Natural killer cell (primary cell): ENCODE measurements at regions not wholly inside any gene's neighbourhood (a gene's known extent, or its start where the extent isn't known, plus 50 kb on each side); places are given as distances from the start of the nearest gene placed in this dataset.

ENCODE experiments used
- ATAC-seq, 3 donors: fragments of 150-1000 bp in 2 of 3; fragments of 200-7000 bp in 1 of 3; cut with Tn5 transposase; 1 replicate in 1 of 3; 2 replicates in 2 of 3; pipeline ENCODE4 v1.10.0; 2021; ENCODE audit warnings: mild to moderate bottlenecking in 2 of 3, moderate library complexity in 2 of 3
- DNase-seq, 2 donors: peaks; one replicate each; pipeline versions ENCODE4 v3.0.0 to v3.0.0-alpha.2; 2013 to 2021; ENCODE audit warnings: mixed read lengths in 1 of 2
- H3K27ac ChIP-seq: one replicate; pipeline ENCODE4 v1.5.1; 2013; ENCODE audit warnings: mild to moderate bottlenecking, low read length
- H3K27me3 ChIP-seq: one replicate; pipeline ENCODE4 v1.6.1; 2013; ENCODE audit warnings: low read length; ENCODE audit not compliant: control insufficient read depth, insufficient read depth
- H3K36me3 ChIP-seq: one replicate; pipeline ENCODE4 v1.6.1; 2013; ENCODE audit warnings: low read length; ENCODE audit not compliant: control insufficient read depth, insufficient read depth
- H3K4me1 ChIP-seq: one replicate; pipeline ENCODE4 v1.6.1; 2013; ENCODE audit warnings: low read length; ENCODE audit not compliant: control insufficient read depth, insufficient read depth
- H3K4me3 ChIP-seq: one replicate; pipeline ENCODE4 v1.5.1; 2013; ENCODE audit warnings: low read length
- H3K9me3 ChIP-seq: one replicate; pipeline ENCODE4 v1.6.1; 2013; ENCODE audit warnings: low read length; ENCODE audit not compliant: control insufficient read depth, insufficient read depth
- H3K27ac Mint-ChIP-seq, 2 donors: one replicate each; pipeline ENCODE4 v1.8.0; 2022; ENCODE audit warnings: mild to moderate bottlenecking in 2 of 2, mixed read lengths in 2 of 2, moderate library complexity in 1 of 2
- H3K27me3 Mint-ChIP-seq, 2 donors: one replicate each; pipeline ENCODE4 v1.8.0; 2022; ENCODE audit warnings: low read depth in 2 of 2, mixed read lengths in 2 of 2
- H3K36me3 Mint-ChIP-seq: one replicate; pipeline ENCODE4 v1.8.0; 2022; ENCODE audit warnings: mixed read lengths
- H3K4me1 Mint-ChIP-seq, 2 donors: one replicate each; pipeline ENCODE4 v1.8.0; 2022; ENCODE audit warnings: mixed read lengths in 2 of 2
- H3K4me3 Mint-ChIP-seq: one replicate; pipeline ENCODE4 v1.8.0; 2022; ENCODE audit warnings: mild to moderate bottlenecking, moderate library complexity, mixed read lengths
- H3K9me3 Mint-ChIP-seq, 2 donors: one replicate each; pipeline ENCODE4 v1.8.0; 2022; ENCODE audit warnings: mixed read lengths in 2 of 2
- CTCF ChIP-seq: fragments of 200-600 bp; IDR thresholded peaks from one replicate; pipeline ENCODE4 v1.8.0; 2022; ENCODE audit warnings: antibody characterized with exemption
- WGBS: methylation state at CpG from one replicate; pipeline ENCODE4 v1.1.7; 2013; ENCODE audit warnings: missing lambda C conversion rate; ENCODE audit not compliant: insufficient coverage; 5-methylcytosine and 5-hydroxymethylcytosine counted together
- intact Hi-C: fragments of 100-400 bp; cut with micrococcal nuclease; formaldehyde crosslinking; loops from one replicate; pipeline ENCODE4 v1.14.2; 2022

- H3K27ac Mint-ChIP-seq: no peak overlapping the region
- H3K9me3 Mint-ChIP-seq: peaks cover 0 to 2% of the 10 kb centered on the region in 2 donors
- Histone ChIP-seq H3K36me3 (no peaks in the 10 kb centered on the region), H3K9me3 (no peaks in the 10 kb centered on the region), H3K27me3 (peaks cover 2% of the 10 kb centered on the region), H3K4me1 (no peaks in the 10 kb centered on the region), H3K4me3 (no peak overlapping the region), H3K27ac (no peak overlapping the region)
- no peak overlapping the region for H3K4me3 Mint-ChIP-seq
- no peak for TF ChIP-seq CTCF
- ATAC-seq (no peak), DNase-seq (no peak)
- H3K4me1 Mint-ChIP-seq: no peaks in the 10 kb centered on the region
- peaks cover 27 to 45% of the 10 kb centered on the region in 2 donors for H3K27me3 Mint-ChIP-seq
- no peaks in the 10 kb centered on the region for H3K36me3 Mint-ChIP-seq
- intact Hi-C loops: no loop called here
- WGBS: 100% methylated on average over 2 of the region's 2 CpGs
Observed at GRCh38 chr6:27112974-27113373, 134.5 kb upstream of the PRSS16 start.

DNA sequence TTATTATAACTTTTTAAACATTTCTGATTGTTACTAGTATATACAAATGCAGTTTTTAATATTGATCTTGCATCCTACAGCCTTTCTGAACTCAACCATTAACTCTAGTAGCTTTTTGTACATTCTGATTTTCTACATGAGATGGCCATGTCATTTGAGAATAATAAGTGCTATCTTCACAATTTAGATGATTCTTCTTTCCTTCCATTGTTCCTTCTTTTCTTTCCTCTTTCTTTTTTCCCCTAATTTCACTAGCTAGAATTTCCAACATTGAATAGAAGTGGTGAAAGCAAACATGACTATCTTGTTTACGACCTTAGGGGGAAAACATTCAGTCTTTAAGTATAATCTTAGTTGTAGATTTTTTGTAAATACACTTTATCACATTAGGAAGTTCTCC is 128.2 kb upstream of the PRSS16 start:
- H3K4me1 ChIP-seq: no peaks in the 10 kb centered on the region
- intact Hi-C loops: no loop called here
- WGBS: no CpG with 5 or more reads among the region's 1 CpG

GRCh38 chr6:27119761-27120160 is 127.7 kb upstream of the PRSS16 start:
- peaks cover 2 to 8% of the 10 kb centered on the region in 2 donors for H3K27me3 Mint-ChIP-seq
- no peaks in the 10 kb centered on the region for H3K36me3 Mint-ChIP-seq
- Histone ChIP-seq H3K9me3 (no peaks in the 10 kb centered on the region), H3K27ac (no peak overlapping the region), H3K4me3 (no peak overlapping the region), H3K27me3 (no peaks in the 10 kb centered on the region), H3K4me1 (no peaks in the 10 kb centered on the region), H3K36me3 (no peaks in the 10 kb centered on the region)
- 97% methylated on average over 2 of the region's 2 CpGs for WGBS
- TF ChIP-seq CTCF: no peak
- no peaks in the 10 kb centered on the region for H3K9me3 Mint-ChIP-seq
- ATAC-seq: no peak
- no peak overlapping the region for H3K4me3 Mint-ChIP-seq
- intact Hi-C loops: no loop called here
- H3K4me1 Mint-ChIP-seq: no peaks in the 10 kb centered on the region
- DNase-seq: no peak
- H3K27ac Mint-ChIP-seq: no peak overlapping the region

More for the DNA sequence above, 128.2 kb upstream of the PRSS16 start:
- TF ChIP-seq CTCF: no peak
- Histone ChIP-seq H3K27me3 (no peaks in the 10 kb centered on the region), H3K27ac (no peak overlapping the region), H3K36me3 (no peaks in the 10 kb centered on the region), H3K4me3 (no peak overlapping the region), H3K9me3 (no peaks in the 10 kb centered on the region)
- Mint-ChIP-seq H3K27ac (no peak overlapping the region), H3K27me3 (peaks cover 5 to 13% of the 10 kb centered on the region in 2 donors), H3K4me3 (no peak overlapping the region), H3K9me3 (no peaks in the 10 kb centered on the region), H3K4me1 (no peaks in the 10 kb centered on the region), H3K36me3 (no peaks in the 10 kb centered on the region)
- no peak for ATAC-seq
- DNase-seq: no peak

DNA sequence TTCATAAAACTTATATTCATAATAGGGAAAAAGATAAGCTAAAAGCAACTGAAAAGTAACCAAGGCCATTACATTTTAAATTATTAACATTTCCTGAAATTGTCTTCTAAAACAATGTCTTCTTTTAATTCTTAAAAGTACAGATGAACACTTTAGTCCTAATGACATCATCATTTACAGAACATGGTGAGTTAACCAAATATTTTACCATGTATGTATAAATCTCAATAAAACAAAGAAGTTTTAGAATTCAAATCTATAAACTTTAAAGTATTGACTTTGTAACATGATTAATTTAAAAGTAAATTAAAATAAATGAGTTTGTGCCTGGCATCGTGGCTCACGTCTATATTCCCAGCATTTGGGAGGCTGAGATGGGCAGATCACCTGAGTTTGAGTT is 125.9 kb upstream of the PRSS16 start:
- no peaks in the 10 kb centered on the region for H3K27me3 ChIP-seq
- peaks cover 0 to 3% of the 10 kb centered on the region in 2 donors for H3K27me3 Mint-ChIP-seq
- intact Hi-C loops: no loop called here
- peaks cover 5 to 7% of the 10 kb centered on the region in 2 donors for H3K4me1 Mint-ChIP-seq
- H3K4me3 Mint-ChIP-seq: no peak overlapping the region
- no peaks in the 10 kb centered on the region for H3K36me3 ChIP-seq
- no peak for TF ChIP-seq CTCF
- no peaks in the 10 kb centered on the region for H3K9me3 ChIP-seq
- peaks cover 2% of the 10 kb centered on the region for H3K4me1 ChIP-seq
- no peaks in the 10 kb centered on the region for H3K9me3 Mint-ChIP-seq
- no peak for ATAC-seq
- H3K4me3 ChIP-seq: no peak overlapping the region
- H3K36me3 Mint-ChIP-seq: no peaks in the 10 kb centered on the region
- no CpG with 5 or more reads among the region's 2 CpGs for WGBS
- no peak overlapping the region for H3K27ac ChIP-seq
- DNase-seq: no peak
- H3K27ac Mint-ChIP-seq: no peak overlapping the region
